ENCODE measurements at regions not wholly inside any gene's neighbourhood (a gene's known extent, or its start where the extent isn't known, plus 50 kb on each side); places are given as distances from the start of the nearest gene placed in this dataset.

DNA sequence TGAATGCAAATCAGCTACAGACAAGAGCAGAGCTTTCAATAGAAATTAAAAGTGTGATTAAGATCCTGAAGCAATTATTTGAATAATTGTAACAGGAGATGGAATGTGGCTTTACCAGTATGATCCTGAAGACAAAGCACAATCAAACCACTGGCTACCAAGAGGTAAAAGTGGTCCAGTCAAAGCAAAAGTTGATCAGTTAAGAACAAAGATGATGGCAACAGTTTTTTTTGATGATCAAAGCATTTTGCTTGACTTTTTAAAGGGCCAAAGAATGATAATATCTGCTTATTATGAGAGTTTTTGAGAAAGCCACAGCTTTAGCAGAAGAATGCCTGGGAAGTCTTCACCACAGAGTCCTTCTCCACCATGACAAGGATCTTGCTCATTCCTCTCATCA lies 409.2 kb downstream of the CSNK1G3 start:
- no peak for DNase-seq (ENCODE audit: low read depth in 1 of 2, low spot score in 2 of 2)
- Histone ChIP-seq H3K9ac (replicated peaks in 1 of 4; ENCODE audit: extremely low read depth in 1 of 4, low read depth in 3 of 4, low read length in 3 of 4) (no peak overlapping the region), H3K4me2 (ENCODE audit: insufficient read depth in 1 of 2, low read depth in 2 of 2, low read length in 2 of 2) (no peak overlapping the region), H4K5ac (ENCODE audit: insufficient read length, low read depth, low read length) (no peak overlapping the region), H4K20me1 (replicated peaks in 1 of 2; ENCODE audit: control insufficient read depth in 1 of 2, insufficient read depth in 2 of 2, low read length in 2 of 2) (no peaks in the 10 kb centered on the region), H3K4me1 (replicated peaks in 1 of 4; ENCODE audit: control insufficient read depth in 3 of 4, insufficient read depth in 4 of 4, low read length in 3 of 4) (no peaks in the 10 kb centered on the region), H3K23me2 (ENCODE audit: low read depth, low read length) (no peaks in the 10 kb centered on the region), H3K79me2 (ENCODE audit: control insufficient read depth in 1 of 2, insufficient read depth in 2 of 2, low read length in 2 of 2) (no peaks in the 10 kb centered on the region), H3K27ac (ENCODE audit: low read depth, low read length) (no peak overlapping the region), H2BK5ac (ENCODE audit: low read depth, low read length) (no peak overlapping the region), H3K4ac (replicated peaks; ENCODE audit: insufficient read length, low read depth, low read length) (no peak overlapping the region), H3K23ac (ENCODE audit: insufficient read length) (no peak overlapping the region), H2BK120ac (replicated peaks; ENCODE audit: low read depth, low read length) (no peak overlapping the region), H3K56ac (replicated peaks; ENCODE audit: insufficient read length, low read depth, low read length) (no peak overlapping the region), H3K18ac (ENCODE audit: extremely low read depth, low read length) (no peak overlapping the region), H3K4me3 (ENCODE audit: extremely low read depth in 1 of 4, insufficient read depth in 2 of 4, low read depth in 3 of 4, low read length in 4 of 4) (no peak overlapping the region), H3K9me3 (ENCODE audit: insufficient read depth in 2 of 2, low read depth in 1 of 2, low read length in 1 of 2) (no peaks in the 10 kb centered on the region; a peak in 1 of 4 replicates), H3K14ac (ENCODE audit: insufficient read length) (no peak overlapping the region), H2BK20ac (ENCODE audit: low read length) (no peak overlapping the region), H2BK15ac (ENCODE audit: low read length) (no peak overlapping the region), H3K27me3 (replicated peaks in 1 of 4; ENCODE audit: control insufficient read depth in 3 of 4, extremely low read depth in 1 of 4, insufficient read depth in 3 of 4, low read length in 3 of 4) (no peaks in the 10 kb centered on the region), H2BK12ac (ENCODE audit: low read depth, low read length) (no peak overlapping the region), H2AK5ac (ENCODE audit: low read depth, low read length) (no peak overlapping the region), H3K36me3 (ENCODE audit: control insufficient read depth in 2 of 4, insufficient read depth in 4 of 4, low read length in 3 of 4) (no peaks in the 10 kb centered on the region), H2AFZ (ENCODE audit: low read length) (no peak overlapping the region), H3K79me1 (ENCODE audit: low read depth, low read length) (no peaks in the 10 kb centered on the region), H4K8ac (ENCODE audit: extremely low read depth, insufficient read depth, low read length) (no peak overlapping the region), H4K91ac (replicated peaks; ENCODE audit: insufficient read length, low read length) (no peak overlapping the region)
- ChIA-PET CTCF (ENCODE audit: partially characterized antibody) (no interaction called here), POLR2A (ENCODE audit: partially characterized antibody) (no interaction called here)
- no peak for FAIRE-seq
- TF ChIP-seq POLR2AphosphoS5 (IDR thresholded peaks at IDR 0.05; ENCODE audit: low read depth, low read length) = no peak
- TF ChIP-seq TCF12 (IDR thresholded peaks at IDR 0.05; ENCODE audit: low read depth, low read length) = no peak
- TF ChIP-seq HDAC6 (IDR thresholded peaks at IDR 0.05; ENCODE audit: low read depth, low read length) = no peak
- no peak for TF ChIP-seq GTF2F1 (IDR thresholded peaks at IDR 0.05; ENCODE audit: borderline replicate concordance, low read depth, low read length)
- TF ChIP-seq RBBP5 (IDR thresholded peaks at IDR 0.05; ENCODE audit: borderline replicate concordance, low read depth, low read length) = no peak

Data from H1 (cell line).